ENCODE measurements at regions not wholly inside any gene's neighbourhood (a gene's known extent, or its start where the extent isn't known, plus 50 kb on each side); places are given as distances from the start of the nearest gene placed in this dataset.

- TF ChIP-seq CTCF (IDR thresholded peaks at IDR 0.05) (no peak), EZH2 (IDR thresholded peaks at IDR 0.05; ENCODE audit: borderline replicate concordance, insufficient read depth, low read depth, low read length, poor library complexity, severe bottlenecking) (no peak)
These were observed 793.8 kb upstream of the IGFBP3 start for GRCh38 chr7:46714904-46715303.
